BLaER1 (cell line): ENCODE measurements at regions not wholly inside any gene's neighbourhood (a gene's known extent, or its start where the extent isn't known, plus 50 kb on each side); places are given as distances from the start of the nearest gene placed in this dataset.
"Not testable (repeated sequence)": the region's sequence is repeated elsewhere in the genome, so short reads cannot be mapped to it uniquely, and the experiment has no call there.

Experiments used
- H3K27ac ChIP-seq: shearing (Covaris generic); formaldehyde crosslinking; 2 replicates; pipeline ENCODE4 v1.8.1; 2022
- H3K27me3 ChIP-seq: shearing (Covaris generic); formaldehyde crosslinking; 2 replicates; pipeline ENCODE4 v1.8.1; 2022
- H3K36me3 ChIP-seq: shearing (Covaris generic); formaldehyde crosslinking; 2 replicates; pipeline ENCODE4 v1.8.1; 2022
- H3K4me1 ChIP-seq: shearing (Covaris generic); formaldehyde crosslinking; 2 replicates; pipeline ENCODE4 v1.8.1; 2022
- H3K4me2 ChIP-seq: shearing (Covaris generic); formaldehyde crosslinking; 2 replicates; pipeline ENCODE4 v1.8.1; 2022
- H3K4me3 ChIP-seq: shearing (Covaris generic); formaldehyde crosslinking; 2 replicates; pipeline ENCODE4 v1.8.1; 2022
- H3K9ac ChIP-seq: shearing (Covaris generic); formaldehyde crosslinking; 2 replicates; pipeline ENCODE4 v1.8.1; 2022
- H3K9me3 ChIP-seq: shearing (Covaris generic); formaldehyde crosslinking; 2 replicates; pipeline ENCODE4 v1.8.1; 2022
- H4K20me1 ChIP-seq: shearing (Covaris generic); formaldehyde crosslinking; 2 replicates; pipeline ENCODE4 v1.8.1; 2022
- Cebpa-rat ChIP-seq: shearing (Covaris generic); IDR thresholded peaks from 2 replicates; pipeline ENCODE4 v1.8.1; 2022

- Histone ChIP-seq H3K27ac (no peak overlapping the region), H3K4me2 (no peak overlapping the region), H3K27me3 (no peaks in the 10 kb centered on the region), H3K4me1 (no peaks in the 10 kb centered on the region), H3K36me3 (no peaks in the 10 kb centered on the region), H3K9ac (no peak overlapping the region), H4K20me1 (no peaks in the 10 kb centered on the region), H3K9me3 (peaks cover 8% of the 10 kb centered on the region), H3K4me3 (no peak overlapping the region)
- TF ChIP-seq Cebpa-rat: no peak
These were observed 129.3 kb upstream of the IER5L start for GRCh38 chr9:129307227-129307970.

GRCh38 chr9:129306318-129306973 is 128.4 kb upstream of the IER5L start:
- Histone ChIP-seq H4K20me1 (no peaks in the 10 kb centered on the region), H3K27me3 (no peaks in the 10 kb centered on the region), H3K9me3 (peaks cover 8% of the 10 kb centered on the region), H3K9ac (no peak overlapping the region), H3K27ac (no peak overlapping the region), H3K4me1 (no peaks in the 10 kb centered on the region), H3K4me2 (no peak overlapping the region), H3K36me3 (no peaks in the 10 kb centered on the region), H3K4me3 (no peak overlapping the region)
- TF ChIP-seq Cebpa-rat: no peak

- no peaks in the 10 kb centered on the region for H3K27me3 ChIP-seq
- no peak overlapping the region for H3K27ac ChIP-seq
- H3K4me3 ChIP-seq: no peak overlapping the region
- no peak overlapping the region for H3K9ac ChIP-seq
- no peaks in the 10 kb centered on the region for H3K4me1 ChIP-seq
- TF ChIP-seq Cebpa-rat: no peak
- H3K4me2 ChIP-seq: no peak overlapping the region
- H4K20me1 ChIP-seq: no peaks in the 10 kb centered on the region
- peaks cover 8% of the 10 kb centered on the region for H3K9me3 ChIP-seq
- H3K36me3 ChIP-seq: no peaks in the 10 kb centered on the region
These were observed 127.2 kb upstream of the IER5L start for GRCh38 chr9:129305246-129305645.

DNA sequence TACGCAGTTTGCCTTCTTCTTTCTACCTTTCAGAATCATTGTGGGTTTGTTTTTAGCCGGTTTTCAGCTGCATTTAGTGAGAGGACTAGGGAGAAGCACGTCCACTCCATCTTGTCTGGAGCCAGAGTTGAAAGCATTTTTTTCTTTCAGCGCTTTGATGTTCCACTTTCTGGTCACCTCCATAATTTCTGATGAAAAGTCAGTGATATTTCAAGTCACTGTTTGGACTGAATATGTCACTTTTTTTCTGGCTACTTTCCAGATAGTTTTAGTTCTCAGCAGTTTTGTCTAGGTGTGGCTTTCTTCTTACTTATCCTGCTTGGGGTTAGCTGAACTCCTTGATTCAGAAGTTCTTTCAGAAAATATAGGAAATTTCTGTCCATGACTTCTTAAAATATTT is 123.9 kb upstream of the IER5L start:
- Histone ChIP-seq H3K4me2 (no peak overlapping the region), H3K4me1 (no peaks in the 10 kb centered on the region), H3K9me3 (no peaks in the 10 kb centered on the region; the same call in 1 of the 2 replicates), H3K27me3 (no peaks in the 10 kb centered on the region), H3K4me3 (no peak overlapping the region), H3K9ac (no peak overlapping the region), H4K20me1 (no peaks in the 10 kb centered on the region), H3K36me3 (no peaks in the 10 kb centered on the region), H3K27ac (no peak overlapping the region)
- no peak for TF ChIP-seq Cebpa-rat

DNA sequence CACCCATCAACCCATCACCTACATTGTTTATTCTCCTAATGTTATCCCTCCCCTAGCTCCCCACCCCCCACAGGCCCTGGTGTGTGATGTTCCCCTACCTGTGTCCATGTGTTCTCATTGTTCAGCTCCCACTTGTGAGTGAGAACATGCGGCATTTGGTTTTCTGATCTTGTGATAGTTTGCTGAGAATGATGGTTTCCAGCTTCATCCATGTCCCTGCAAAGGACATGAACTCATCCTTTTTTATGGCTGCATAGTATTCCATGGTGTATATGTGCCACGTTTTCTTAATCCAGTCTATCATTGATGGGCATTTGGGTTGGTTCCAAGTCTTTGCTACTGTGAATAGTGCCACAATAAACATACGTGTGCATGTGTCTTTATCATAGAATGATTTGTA is 118.1 kb upstream of the IER5L start:
- H3K27me3 ChIP-seq, H3K27ac ChIP-seq, H4K20me1 ChIP-seq, H3K4me2 ChIP-seq, H3K4me3 ChIP-seq, H3K36me3 ChIP-seq, H3K4me1 ChIP-seq, H3K9ac ChIP-seq, H3K9me3 ChIP-seq: not testable (repeated sequence)

- Histone ChIP-seq H3K9ac (no peak overlapping the region), H3K27me3 (no peaks in the 10 kb centered on the region), H4K20me1 (no peaks in the 10 kb centered on the region), H3K4me2 (no peak overlapping the region), H3K4me1 (peaks cover 21% of the 10 kb centered on the region), H3K4me3 (no peak overlapping the region), H3K27ac (no peak overlapping the region), H3K9me3 (peaks cover 6% of the 10 kb centered on the region; the same call in 1 of the 2 replicates), H3K36me3 (no peaks in the 10 kb centered on the region)
- no peak for TF ChIP-seq Cebpa-rat
These were observed 113.0 kb upstream of the IER5L start for GRCh38 chr9:129291041-129291501.

DNA sequence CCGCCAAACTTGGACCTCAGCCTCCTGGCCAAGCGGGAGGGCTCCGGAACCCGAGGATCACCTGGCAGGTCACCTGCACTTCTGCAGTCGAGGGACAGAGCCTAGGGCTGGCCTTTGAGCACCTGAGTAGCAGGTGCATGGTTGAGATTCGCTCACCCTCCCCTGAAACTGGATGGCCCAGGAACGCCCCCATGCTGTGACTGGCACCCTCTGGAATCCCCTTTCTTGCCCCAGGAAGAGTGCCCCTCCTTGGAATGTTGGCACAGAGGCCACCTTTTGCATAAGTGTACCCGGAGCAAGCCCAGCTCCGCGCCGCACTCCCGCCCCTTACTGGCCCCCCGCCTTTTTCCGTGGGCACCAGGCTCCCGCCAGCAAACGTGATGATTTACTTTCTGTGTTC is 112.5 kb upstream of the IER5L start:
- Histone ChIP-seq H3K4me1 (peaks cover 21% of the 10 kb centered on the region), H3K4me2 (no peak overlapping the region), H3K9ac (no peak overlapping the region), H3K4me3 (no peak overlapping the region), H3K27ac (no peak overlapping the region), H3K36me3 (no peaks in the 10 kb centered on the region), H3K27me3 (no peaks in the 10 kb centered on the region), H3K9me3 (peaks cover 1% of the 10 kb centered on the region; the same call in 1 of the 2 replicates), H4K20me1 (no peaks in the 10 kb centered on the region)
- no peak for TF ChIP-seq Cebpa-rat

DNA sequence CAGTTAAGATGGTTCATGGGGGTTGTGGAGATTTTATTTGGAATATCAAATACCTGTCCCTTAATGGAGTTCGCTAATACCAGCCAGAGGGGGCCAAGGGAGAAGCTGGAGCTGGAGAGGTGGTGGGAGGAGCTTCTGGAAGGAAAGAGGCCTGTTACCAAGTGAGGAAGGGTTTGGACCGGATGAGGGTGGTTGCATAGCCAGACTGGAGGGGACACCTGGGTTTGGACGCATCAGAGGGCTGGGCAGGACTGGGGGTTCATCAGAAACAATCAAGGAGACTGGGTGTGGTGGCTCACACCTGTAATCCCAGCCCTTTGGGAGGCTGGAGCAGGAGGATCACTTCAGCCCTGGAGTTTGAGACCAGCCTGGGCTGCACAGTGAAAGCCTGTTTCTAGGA is 111.8 kb upstream of the IER5L start:
- Histone ChIP-seq H3K4me1 (peaks cover 27% of the 10 kb centered on the region), H3K4me2 (no peak overlapping the region), H3K36me3 (no peaks in the 10 kb centered on the region), H3K27me3 (no peaks in the 10 kb centered on the region), H3K4me3 (no peak overlapping the region), H4K20me1 (no peaks in the 10 kb centered on the region), H3K9ac (no peak overlapping the region), H3K27ac (no peak overlapping the region), H3K9me3 (no peaks in the 10 kb centered on the region)
- no peak for TF ChIP-seq Cebpa-rat

GRCh38 chr9:129289131-129289731 is 111.2 kb upstream of the IER5L start:
- no peak overlapping the region for H3K4me3 ChIP-seq
- no peak for TF ChIP-seq Cebpa-rat
- peaks cover 30% of the 10 kb centered on the region for H3K4me1 ChIP-seq
- peak overlapping the region; percentile 17; the same call in 1 of the 2 replicates for H3K9ac ChIP-seq
- H3K4me2 ChIP-seq: peak overlapping the region; percentile 44
- no peak overlapping the region for H3K27ac ChIP-seq
- no peaks in the 10 kb centered on the region for H3K36me3 ChIP-seq
- no peaks in the 10 kb centered on the region for H4K20me1 ChIP-seq
- H3K9me3 ChIP-seq: no peaks in the 10 kb centered on the region
- no peaks in the 10 kb centered on the region for H3K27me3 ChIP-seq

- no peaks in the 10 kb centered on the region for H4K20me1 ChIP-seq
- no peak overlapping the region for H3K9ac ChIP-seq
- no peaks in the 10 kb centered on the region for H3K27me3 ChIP-seq
- H3K27ac ChIP-seq: no peak overlapping the region
- TF ChIP-seq Cebpa-rat: no peak
- H3K9me3 ChIP-seq: no peaks in the 10 kb centered on the region
- no peak overlapping the region for H3K4me2 ChIP-seq
- no peak overlapping the region for H3K4me3 ChIP-seq
- H3K36me3 ChIP-seq: no peaks in the 10 kb centered on the region
- H3K4me1 ChIP-seq: peaks cover 44% of the 10 kb centered on the region
These were observed 109.7 kb upstream of the IER5L start for GRCh38 chr9:129287619-129288305.
